ENCODE measurements at regions not wholly inside any gene's neighbourhood (a gene's known extent, or its start where the extent isn't known, plus 50 kb on each side); places are given as distances from the start of the nearest gene placed in this dataset.

GRCh38 chr12:115035535-115036107, 351.6 kb upstream of the TBX3 start:
- no peak overlapping the region for H3K4me2 ChIP-seq
- H3K9me2 ChIP-seq = no peaks in the 10 kb centered on the region
- no peaks in the 10 kb centered on the region for H3F3A ChIP-seq (replicated peaks; ENCODE audit: insufficient read depth)
- 77% methylated on average over 2 of the region's 2 CpGs for WGBS (ENCODE audit: low lambda C conversion rate)
- no peak for TF ChIP-seq POLR2AphosphoS5 (IDR thresholded peaks at IDR 0.05; ENCODE audit: low read depth, low read length)
- no peak for TF ChIP-seq MEF2A (IDR thresholded peaks at IDR 0.05; ENCODE audit: borderline replicate concordance, low read depth)
- no peak for TF ChIP-seq FOSL2 (IDR thresholded peaks at IDR 0.05; ENCODE audit: borderline replicate concordance, low read depth)
- TF ChIP-seq ZBTB33 (IDR thresholded peaks at IDR 0.05; ENCODE audit: borderline replicate concordance, low read depth) = no peak
- TF ChIP-seq TAF1 (IDR thresholded peaks at IDR 0.05; ENCODE audit: borderline replicate concordance, low read depth, low read length) = no peak
- no peak for TF ChIP-seq CHD2 (IDR thresholded peaks at IDR 0.05; ENCODE audit: low read length, partially characterized antibody)
- no peak for TF ChIP-seq PBX3 (IDR thresholded peaks at IDR 0.05)
- no peak for TF ChIP-seq ELF1 (IDR thresholded peaks at IDR 0.05)
- H3K79me2 ChIP-seq (ENCODE audit: insufficient read depth) = no peaks in the 10 kb centered on the region
- no peaks in the 10 kb centered on the region for H3K9me3 ChIP-seq
- no peak overlapping the region for H3K9ac ChIP-seq
- ChIA-PET CTCF (no interaction called here), POLR2A (no interaction called here)
- DNase-seq = no peak
- no peaks in the 10 kb centered on the region for H3K27me3 ChIP-seq (ENCODE audit: insufficient read depth)
- H3K36me3 ChIP-seq (replicated peaks in 1 of 2; ENCODE audit: control insufficient read depth in 1 of 2, insufficient read depth in 2 of 2, low read length in 1 of 2) = no peaks in the 10 kb centered on the region
- H3K27ac ChIP-seq (ENCODE audit: low read depth in 2 of 2, low read length in 1 of 2) = no peak overlapping the region
- no peaks in the 10 kb centered on the region for H4K20me1 ChIP-seq (ENCODE audit: insufficient read depth)
- H3K4me3 ChIP-seq (ENCODE audit: low read depth in 2 of 2, low read length in 1 of 2) = no peak overlapping the region
- H3K4me1 ChIP-seq (ENCODE audit: control insufficient read depth in 1 of 2, insufficient read depth in 2 of 2, low read depth in 1 of 2, low read length in 1 of 2) = no peaks in the 10 kb centered on the region; a peak in 1 of 4 replicates
- no peak overlapping the region for H2AFZ ChIP-seq (ENCODE audit: low read depth)

GRCh38 chr12:115032521-115032920, 348.5 kb upstream of the TBX3 start:
- no peak for DNase-seq
- CTCF ChIA-PET = no interaction called here
- H3F3A ChIP-seq (replicated peaks; ENCODE audit: insufficient read depth) = no peaks in the 10 kb centered on the region
- 55% methylated on average over 3 of the region's 3 CpGs for WGBS (ENCODE audit: low lambda C conversion rate)
- no peak overlapping the region for H3K9ac ChIP-seq
- H4K20me1 ChIP-seq (ENCODE audit: insufficient read depth) = no peaks in the 10 kb centered on the region
- H2AFZ ChIP-seq (ENCODE audit: low read depth) = no peak overlapping the region
- H3K36me3 ChIP-seq (replicated peaks in 1 of 2; ENCODE audit: control insufficient read depth in 1 of 2, insufficient read depth in 2 of 2, low read length in 1 of 2) = no peaks in the 10 kb centered on the region
- POLR2A ChIA-PET = no interaction called here
- no peak overlapping the region for H3K4me2 ChIP-seq
- H3K27ac ChIP-seq (ENCODE audit: low read depth in 2 of 2, low read length in 1 of 2) = no peak overlapping the region
- no peaks in the 10 kb centered on the region for H3K9me3 ChIP-seq
- no peaks in the 10 kb centered on the region for H3K27me3 ChIP-seq (ENCODE audit: insufficient read depth)
- no peaks in the 10 kb centered on the region; a peak in 1 of 4 replicates for H3K4me1 ChIP-seq (ENCODE audit: control insufficient read depth in 1 of 2, insufficient read depth in 2 of 2, low read depth in 1 of 2, low read length in 1 of 2)
- H3K9me2 ChIP-seq = no peaks in the 10 kb centered on the region
- no peaks in the 10 kb centered on the region for H3K79me2 ChIP-seq (ENCODE audit: insufficient read depth)
- H3K4me3 ChIP-seq (ENCODE audit: low read depth in 2 of 2, low read length in 1 of 2) = no peak overlapping the region
- no peak for TF ChIP-seq CTCF (IDR thresholded peaks at IDR 0.05)
- TF ChIP-seq USF2 (IDR thresholded peaks at IDR 0.05; ENCODE audit: borderline replicate concordance, low read depth, low read length) = no peak
- TF ChIP-seq POLR2AphosphoS5 (IDR thresholded peaks at IDR 0.05; ENCODE audit: low read depth, low read length) = no peak
- no peak for TF ChIP-seq SIN3A (IDR thresholded peaks at IDR 0.05; ENCODE audit: borderline replicate concordance, low read depth, low read length)
- no peak for TF ChIP-seq RAD21 (IDR thresholded peaks at IDR 0.05; ENCODE audit: low read length)
- no peak for TF ChIP-seq USF1 (IDR thresholded peaks at IDR 0.05; ENCODE audit: borderline replicate concordance, low read depth)
- TF ChIP-seq SMC3 (IDR thresholded peaks at IDR 0.05; ENCODE audit: low read depth, low read length) = no peak
- TF ChIP-seq RFX5 (IDR thresholded peaks at IDR 0.05; ENCODE audit: low read length) = no peak
- no peak for TF ChIP-seq MEF2A (IDR thresholded peaks at IDR 0.05; ENCODE audit: borderline replicate concordance, low read depth)
- no peak for TF ChIP-seq FOXM1 (IDR thresholded peaks at IDR 0.05; ENCODE audit: low read depth)
- TF ChIP-seq REST (IDR thresholded peaks at IDR 0.05; ENCODE audit: low read depth, low read length) = no peak

All from SK-N-SH (cell line).